Adipocyte (in vitro differentiated cells): ENCODE measurements at regions not wholly inside any gene's neighbourhood (a gene's known extent, or its start where the extent isn't known, plus 50 kb on each side); places are given as distances from the start of the nearest gene placed in this dataset.

Source experiments
- DNase-seq: peaks from one replicate; pipeline ENCODE4 v3.0.0-alpha.2; 2015; ENCODE audit warnings: low read depth
- H3K27me3 ChIP-seq: replicated peaks from 2 replicates; pipeline ENCODE4 v1.7.0; 2013; ENCODE audit warnings: mild to moderate bottlenecking, low read length, moderate library complexity; ENCODE audit not compliant: control insufficient read depth, insufficient read depth
- H3K36me3 ChIP-seq: 2 replicates; pipeline ENCODE4 v1.7.0; 2013; ENCODE audit warnings: low read length, mild to moderate bottlenecking, moderate library complexity; ENCODE audit not compliant: control insufficient read depth, insufficient read depth, severe bottlenecking
- H3K4me1 ChIP-seq: 2 replicates; pipeline ENCODE4 v1.7.0; 2013; ENCODE audit warnings: mild to moderate bottlenecking, low read length, moderate library complexity; ENCODE audit not compliant: control insufficient read depth, insufficient read depth
- H3K4me3 ChIP-seq: 2 replicates; pipeline ENCODE4 v1.7.0; 2013; ENCODE audit warnings: mild to moderate bottlenecking, low read length, moderate library complexity
- H3K9ac ChIP-seq: 2 replicates; pipeline ENCODE4 v1.7.0; 2013; ENCODE audit warnings: mild to moderate bottlenecking, low read length, moderate library complexity
- H3K9me3 ChIP-seq: 2 replicates; pipeline ENCODE4 v1.7.0; 2013; ENCODE audit warnings: mild to moderate bottlenecking, low read length, moderate library complexity; ENCODE audit not compliant: control insufficient read depth

DNA sequence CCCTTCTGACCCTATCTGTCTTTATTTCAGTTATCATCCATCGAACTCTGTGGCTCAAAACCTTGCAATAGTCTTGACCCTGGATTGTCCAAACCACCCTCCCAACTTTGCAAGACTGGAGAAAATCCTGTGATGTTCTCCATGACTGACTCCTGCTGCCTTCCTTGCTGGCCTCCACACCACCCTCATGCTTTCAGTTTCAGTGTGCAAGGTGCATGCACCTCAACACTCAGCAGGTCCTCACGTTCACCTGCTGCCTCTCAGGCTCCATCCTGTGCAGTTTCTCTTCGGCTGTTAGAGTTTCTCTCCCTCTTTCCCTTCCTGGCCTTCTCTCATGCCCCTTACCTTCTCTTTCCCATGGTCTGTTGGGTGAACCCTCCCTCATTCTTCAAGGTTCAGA is 59.4 kb upstream of the ASIC2 start:
- no peaks in the 10 kb centered on the region for H3K4me1 ChIP-seq
- peaks cover 42% of the 10 kb centered on the region for H3K27me3 ChIP-seq
- DNase-seq, result no peak
- H3K36me3 ChIP-seq, result no peaks in the 10 kb centered on the region
- no peak overlapping the region for H3K9ac ChIP-seq
- H3K9me3 ChIP-seq, result peaks cover under 1% of the 10 kb centered on the region
- H3K4me3 ChIP-seq, result no peak overlapping the region

DNA sequence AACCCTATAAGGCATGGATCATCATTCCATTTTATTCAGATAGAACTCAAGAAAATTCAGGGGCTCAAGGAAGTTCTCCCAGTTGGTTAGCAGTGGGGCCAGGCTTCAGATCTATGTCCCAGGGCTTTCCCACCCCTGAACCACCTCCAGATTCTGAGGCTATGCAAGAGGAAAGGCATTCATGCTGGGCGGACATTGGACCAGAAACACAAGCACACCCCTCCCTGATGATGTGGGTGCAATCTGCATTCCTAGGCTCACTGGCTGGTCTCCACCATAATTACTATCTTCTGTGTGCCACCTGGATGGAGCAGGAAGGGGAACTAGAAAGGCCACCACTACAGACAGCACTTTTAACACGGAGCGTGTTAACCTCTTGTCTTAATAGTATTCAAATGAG is 63.2 kb upstream of the ASIC2 start:
- Histone ChIP-seq H3K4me3 (no peak overlapping the region), H3K36me3 (no peaks in the 10 kb centered on the region), H3K4me1 (no peaks in the 10 kb centered on the region), H3K9ac (no peak overlapping the region), H3K9me3 (peaks cover 2% of the 10 kb centered on the region), H3K27me3 (peaks cover 50% of the 10 kb centered on the region)
- DNase-seq, result no peak

DNA sequence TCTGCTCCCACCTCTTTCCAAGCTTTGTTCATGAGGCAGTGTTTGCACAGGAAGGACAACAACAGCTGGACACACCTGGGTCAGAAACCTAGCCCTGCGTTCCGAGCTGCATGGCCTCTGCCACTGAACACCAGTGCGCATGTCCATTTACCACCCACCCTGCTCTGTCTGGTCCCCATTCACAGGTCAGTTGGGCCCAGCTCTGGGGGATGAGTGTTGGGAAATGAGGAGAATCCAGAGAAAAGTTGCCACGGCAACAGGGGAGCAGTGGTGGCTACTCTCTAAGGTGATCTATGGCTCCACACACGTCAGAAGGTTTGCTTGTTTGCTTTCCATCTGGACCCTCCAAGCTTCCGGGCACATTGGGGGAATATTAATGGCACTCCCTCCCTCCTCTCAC is 70.4 kb upstream of the ASIC2 start:
- Histone ChIP-seq H3K36me3 (no peaks in the 10 kb centered on the region), H3K9ac (no peak overlapping the region), H3K4me3 (no peak overlapping the region), H3K4me1 (no peaks in the 10 kb centered on the region), H3K9me3 (peaks cover 3% of the 10 kb centered on the region), H3K27me3 (peaks cover 20% of the 10 kb centered on the region)
- DNase-seq, result no peak

DNA sequence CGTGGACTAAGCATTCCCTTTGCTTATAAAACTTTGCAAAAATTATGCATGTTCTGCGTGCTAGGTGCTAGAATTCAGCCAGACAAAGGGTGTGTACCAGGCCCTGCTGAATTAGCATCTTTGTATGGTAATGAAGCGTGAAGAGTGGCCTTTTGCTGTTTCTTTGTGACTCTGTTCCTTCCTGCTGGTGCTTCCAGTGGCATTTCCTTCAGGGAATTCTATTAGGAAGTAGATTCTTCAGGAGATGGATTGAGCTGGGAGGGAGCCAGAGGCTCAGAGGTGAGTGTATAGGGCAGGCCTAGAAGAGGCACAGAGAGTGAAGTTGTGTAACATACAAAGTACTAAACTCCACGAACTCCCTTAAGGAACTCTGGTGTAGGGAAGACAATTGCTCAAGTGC is 73.9 kb upstream of the ASIC2 start:
- no peak overlapping the region for H3K4me3 ChIP-seq
- no peaks in the 10 kb centered on the region for H3K4me1 ChIP-seq
- peaks cover 3% of the 10 kb centered on the region for H3K9me3 ChIP-seq
- no peaks in the 10 kb centered on the region for H3K36me3 ChIP-seq
- H3K27me3 ChIP-seq, result peaks cover 10% of the 10 kb centered on the region
- DNase-seq, result no peak
- H3K9ac ChIP-seq, result no peak overlapping the region

DNA sequence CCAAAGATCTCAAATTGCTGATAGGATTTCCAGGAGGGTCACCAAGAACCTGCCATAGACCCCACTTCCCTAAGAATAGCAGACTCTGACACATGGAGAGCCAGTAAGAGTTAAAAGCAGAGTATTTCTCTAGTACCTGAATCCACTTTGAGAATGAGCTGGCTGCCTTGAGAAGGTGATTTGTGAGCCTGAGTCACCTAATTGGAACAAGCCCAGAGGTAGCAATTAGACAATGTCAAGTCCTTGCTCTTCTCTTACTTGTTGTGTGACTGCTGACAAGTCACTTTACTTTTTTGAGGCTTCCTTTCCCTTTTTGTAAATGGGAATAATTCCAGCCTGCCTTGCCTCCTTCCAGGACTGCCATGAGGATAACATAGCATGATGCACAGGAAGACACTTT is 76.1 kb upstream of the ASIC2 start:
- Histone ChIP-seq H3K27me3 (peaks cover 12% of the 10 kb centered on the region), H3K9me3 (peaks cover 3% of the 10 kb centered on the region), H3K9ac (no peak overlapping the region), H3K36me3 (no peaks in the 10 kb centered on the region), H3K4me3 (no peak overlapping the region), H3K4me1 (no peaks in the 10 kb centered on the region)
- no peak for DNase-seq

DNA sequence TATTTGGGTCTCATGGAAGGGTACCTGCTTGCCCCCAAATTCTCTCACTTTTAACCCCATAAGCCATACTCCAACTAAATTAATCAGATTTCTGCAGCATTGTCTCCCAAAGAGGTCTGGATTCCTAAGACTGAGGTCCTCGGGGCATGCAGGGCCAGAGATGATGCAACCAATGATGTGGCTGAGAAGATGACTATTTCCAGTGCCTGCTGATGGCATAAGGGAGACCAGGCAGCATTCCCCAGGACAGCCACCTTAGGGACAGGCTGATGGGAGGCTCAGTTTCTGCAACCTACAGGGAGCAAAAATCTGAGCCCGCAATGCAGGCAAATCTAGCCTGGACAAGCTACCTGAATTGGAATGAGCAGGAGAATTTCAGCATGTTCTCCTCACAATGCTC is 76.8 kb upstream of the ASIC2 start:
- Histone ChIP-seq H3K4me1 (no peaks in the 10 kb centered on the region), H3K4me3 (no peak overlapping the region), H3K36me3 (no peaks in the 10 kb centered on the region), H3K27me3 (peaks cover 12% of the 10 kb centered on the region), H3K9ac (no peak overlapping the region), H3K9me3 (peaks cover 3% of the 10 kb centered on the region)
- no peak for DNase-seq

DNA sequence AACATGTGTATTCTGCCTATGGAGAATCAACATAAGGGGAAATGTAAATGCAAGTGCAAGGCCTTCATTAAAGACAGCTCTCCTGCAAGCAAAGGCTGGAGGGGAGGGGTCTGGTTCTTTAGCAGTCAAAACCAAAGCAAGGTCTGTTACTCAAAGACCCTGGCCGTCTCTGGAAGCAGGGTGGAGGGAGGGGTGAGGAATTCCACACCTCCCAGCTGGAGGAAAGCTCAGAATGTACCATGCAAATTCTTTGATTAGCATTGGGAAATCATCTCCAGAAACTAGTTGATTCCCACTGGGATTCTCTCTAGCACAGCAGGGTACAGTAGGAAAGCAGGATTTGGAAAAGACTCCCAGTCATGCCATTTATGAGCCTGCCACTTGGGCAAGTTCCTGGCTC is 77.3 kb upstream of the ASIC2 start:
- Histone ChIP-seq H3K9ac (no peak overlapping the region), H3K4me1 (no peaks in the 10 kb centered on the region), H3K4me3 (no peak overlapping the region), H3K27me3 (peaks cover 16% of the 10 kb centered on the region), H3K9me3 (peaks cover 3% of the 10 kb centered on the region), H3K36me3 (no peaks in the 10 kb centered on the region)
- DNase-seq, result no peak

DNA sequence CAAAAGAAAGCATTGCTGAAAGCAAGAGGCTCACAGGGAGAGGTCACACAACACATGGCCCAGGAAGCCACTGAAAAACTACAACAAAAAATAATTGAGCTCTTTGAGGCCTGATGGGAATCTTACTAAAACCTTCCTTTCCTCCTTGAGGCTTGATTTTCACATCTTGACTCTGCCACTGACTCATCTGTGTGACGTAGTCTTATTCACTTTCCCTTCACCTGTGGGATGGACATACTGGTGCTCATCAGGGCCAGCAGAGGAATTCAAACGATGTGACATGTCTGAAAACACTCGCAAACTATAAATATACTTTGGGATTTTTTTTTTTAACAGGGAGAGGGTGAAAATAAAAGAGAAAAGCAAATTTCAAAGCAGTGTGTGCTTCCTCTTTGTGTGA is 78.3 kb upstream of the ASIC2 start:
- H3K9ac ChIP-seq, result no peak overlapping the region
- H3K27me3 ChIP-seq, result peaks cover 21% of the 10 kb centered on the region
- peaks cover 1% of the 10 kb centered on the region for H3K9me3 ChIP-seq
- no peaks in the 10 kb centered on the region for H3K36me3 ChIP-seq
- no peaks in the 10 kb centered on the region for H3K4me1 ChIP-seq
- no peak overlapping the region for H3K4me3 ChIP-seq
- no peak for DNase-seq

DNA sequence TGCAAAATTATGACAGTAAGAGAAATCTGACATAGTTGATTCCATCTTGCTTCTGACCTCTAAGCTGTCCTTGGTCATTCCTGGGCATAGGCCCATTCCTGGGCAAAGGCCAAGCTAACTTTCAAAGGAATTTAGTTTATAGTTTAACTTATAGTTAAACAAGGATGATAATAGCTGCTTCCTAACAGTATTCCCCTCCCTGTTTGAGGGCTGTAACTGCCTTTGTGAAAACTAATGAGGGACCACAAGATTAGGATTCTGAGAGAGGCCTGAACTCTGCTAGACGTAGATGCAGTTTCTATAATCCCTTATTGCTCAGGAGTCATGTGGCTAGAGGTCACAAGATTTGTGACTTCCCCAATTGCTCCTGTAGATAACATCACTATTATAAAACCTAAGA is 80.2 kb upstream of the ASIC2 start:
- no peak overlapping the region for H3K4me3 ChIP-seq
- H3K36me3 ChIP-seq, result no peaks in the 10 kb centered on the region
- H3K4me1 ChIP-seq, result no peaks in the 10 kb centered on the region
- no peaks in the 10 kb centered on the region for H3K9me3 ChIP-seq
- H3K27me3 ChIP-seq, result peaks cover 30% of the 10 kb centered on the region
- no peak overlapping the region for H3K9ac ChIP-seq
- no peak for DNase-seq

DNA sequence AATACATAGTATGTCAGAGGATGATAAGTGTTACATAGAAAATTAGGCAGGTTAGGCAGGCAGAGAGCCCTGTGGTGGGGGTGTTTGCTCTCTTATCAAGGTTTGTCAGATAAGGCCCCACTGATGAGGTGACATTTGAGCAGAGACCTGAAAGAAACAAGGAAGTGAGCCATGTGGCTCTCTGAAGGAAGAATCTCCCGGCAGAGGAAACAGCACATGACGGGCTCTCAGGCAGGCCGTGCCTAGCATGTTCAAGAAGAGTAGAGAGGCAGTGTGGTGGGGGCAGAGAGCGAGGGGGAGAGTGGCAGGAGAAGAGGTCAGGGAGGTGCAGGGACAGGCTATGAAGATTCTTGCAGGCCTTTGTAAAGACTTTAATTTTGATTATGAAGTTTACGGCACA is 82.0 kb upstream of the ASIC2 start:
- Histone ChIP-seq H3K36me3 (no peaks in the 10 kb centered on the region), H3K9ac (no peak overlapping the region), H3K4me3 (no peak overlapping the region), H3K4me1 (no peaks in the 10 kb centered on the region), H3K27me3 (peaks cover 32% of the 10 kb centered on the region), H3K9me3 (no peaks in the 10 kb centered on the region)
- DNase-seq, result no peak

DNA sequence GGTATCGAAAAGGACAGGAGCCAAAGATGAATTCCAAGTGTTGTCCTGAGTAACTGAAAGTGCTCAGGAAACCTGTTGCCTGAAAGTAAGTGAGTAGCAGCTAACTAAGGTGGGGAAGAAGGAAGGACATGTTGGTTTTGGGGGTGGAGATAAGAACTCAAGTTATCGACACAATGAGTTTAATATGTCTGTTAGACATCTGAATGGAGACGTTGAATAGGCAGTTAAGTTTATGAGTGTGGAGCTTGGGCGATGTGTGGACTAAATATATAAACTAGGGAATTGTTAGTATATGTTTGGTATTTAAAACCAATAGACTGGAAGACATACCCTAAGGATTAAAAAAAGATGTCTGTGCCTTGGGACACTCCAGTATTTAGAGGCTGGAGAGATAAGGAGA is 82.7 kb upstream of the ASIC2 start:
- H3K9ac ChIP-seq, result no peak overlapping the region

DNA sequence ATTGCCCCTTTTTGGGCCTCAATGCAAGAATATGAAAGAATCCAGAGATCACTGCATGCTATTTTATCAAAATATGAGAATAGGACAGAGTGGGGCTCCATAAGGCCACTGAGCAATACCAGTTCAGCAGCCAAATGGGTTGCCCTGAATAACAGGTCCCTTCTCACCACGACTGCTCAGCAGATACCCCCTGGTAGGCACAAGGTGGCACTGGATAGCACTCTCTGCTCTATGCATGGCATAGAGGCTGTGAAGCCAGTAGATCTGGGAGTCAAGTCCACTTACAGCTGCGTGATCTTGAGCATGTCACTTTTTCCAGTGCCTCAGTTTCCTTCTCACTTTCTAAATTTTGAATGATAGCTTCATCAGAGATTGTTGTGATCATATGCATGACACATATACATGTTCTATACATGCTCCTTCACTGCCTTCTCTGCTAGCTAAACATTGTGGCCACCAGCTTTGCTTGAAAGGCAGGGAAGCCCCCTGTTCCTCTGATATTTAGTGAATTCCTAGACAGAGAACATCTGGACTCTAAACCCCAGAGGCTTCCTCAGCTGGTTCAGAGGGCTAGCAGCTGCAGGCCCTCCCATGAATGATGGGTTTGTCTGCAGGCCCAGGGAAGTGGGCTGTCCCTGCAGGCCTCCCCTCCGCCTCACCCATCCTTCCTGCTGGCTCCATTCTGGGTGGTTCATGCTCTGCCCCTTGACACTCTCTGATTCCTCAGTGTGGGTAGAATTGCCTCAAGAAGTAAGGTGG is 84.9 kb upstream of the ASIC2 start:
- H3K9ac ChIP-seq, result no peak overlapping the region
- no peaks in the 10 kb centered on the region for H3K9me3 ChIP-seq
- no peak overlapping the region for H3K4me3 ChIP-seq
- no peak for DNase-seq
- peaks cover 40% of the 10 kb centered on the region for H3K27me3 ChIP-seq
- H3K4me1 ChIP-seq, result no peaks in the 10 kb centered on the region
- no peaks in the 10 kb centered on the region for H3K36me3 ChIP-seq

More for the DNA sequence above, 82.7 kb upstream of the ASIC2 start:
- no peak overlapping the region for H3K4me3 ChIP-seq
- H3K27me3 ChIP-seq, result peaks cover 38% of the 10 kb centered on the region
- H3K9me3 ChIP-seq, result no peaks in the 10 kb centered on the region
- no peaks in the 10 kb centered on the region for H3K4me1 ChIP-seq
- H3K36me3 ChIP-seq, result no peaks in the 10 kb centered on the region
- DNase-seq, result no peak
